ENCODE measurements at regions not wholly inside any gene's neighbourhood (a gene's known extent, or its start where the extent isn't known, plus 50 kb on each side); places are given as distances from the start of the nearest gene placed in this dataset.

DNA sequence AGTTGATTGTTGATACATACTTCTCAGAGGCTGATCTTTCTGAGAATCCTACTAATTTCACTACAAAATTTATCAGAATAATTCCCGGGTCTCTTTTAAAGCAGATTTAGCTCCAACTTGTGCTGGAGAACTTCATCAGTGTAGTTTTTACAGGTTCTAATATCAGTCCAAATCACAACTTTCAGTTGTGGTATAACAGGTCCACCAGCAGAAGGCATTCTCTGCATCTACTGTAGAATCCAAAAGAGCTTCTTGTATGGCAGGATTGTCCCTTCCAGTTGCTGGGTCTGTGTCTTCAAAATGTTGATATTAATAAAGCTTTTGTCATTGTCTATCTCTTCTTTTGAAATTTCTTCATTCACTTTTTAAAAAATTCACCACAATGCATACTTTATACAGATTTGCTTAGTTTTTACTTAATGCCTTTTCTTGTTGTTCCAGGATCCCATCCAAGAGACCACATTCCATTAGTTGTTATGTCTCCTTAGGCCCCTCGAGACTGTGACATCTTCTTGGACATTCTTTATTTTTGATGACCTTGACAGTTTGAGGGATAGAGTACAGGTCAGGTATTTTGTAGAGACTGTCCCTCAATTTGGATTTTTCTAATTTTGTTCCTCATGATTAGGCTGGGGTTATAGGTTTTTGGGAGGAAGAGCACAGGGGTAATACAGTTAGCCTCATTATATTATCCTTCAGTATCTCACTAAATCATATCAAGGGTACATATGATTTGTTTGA is 490.5 kb upstream of the MEX3C start:
- H3K27ac ChIP-seq: no peak overlapping the region
- no peak overlapping the region for H3K4me3 ChIP-seq (ENCODE audit: low read depth, low read length)
- TF ChIP-seq, protein P1, sequence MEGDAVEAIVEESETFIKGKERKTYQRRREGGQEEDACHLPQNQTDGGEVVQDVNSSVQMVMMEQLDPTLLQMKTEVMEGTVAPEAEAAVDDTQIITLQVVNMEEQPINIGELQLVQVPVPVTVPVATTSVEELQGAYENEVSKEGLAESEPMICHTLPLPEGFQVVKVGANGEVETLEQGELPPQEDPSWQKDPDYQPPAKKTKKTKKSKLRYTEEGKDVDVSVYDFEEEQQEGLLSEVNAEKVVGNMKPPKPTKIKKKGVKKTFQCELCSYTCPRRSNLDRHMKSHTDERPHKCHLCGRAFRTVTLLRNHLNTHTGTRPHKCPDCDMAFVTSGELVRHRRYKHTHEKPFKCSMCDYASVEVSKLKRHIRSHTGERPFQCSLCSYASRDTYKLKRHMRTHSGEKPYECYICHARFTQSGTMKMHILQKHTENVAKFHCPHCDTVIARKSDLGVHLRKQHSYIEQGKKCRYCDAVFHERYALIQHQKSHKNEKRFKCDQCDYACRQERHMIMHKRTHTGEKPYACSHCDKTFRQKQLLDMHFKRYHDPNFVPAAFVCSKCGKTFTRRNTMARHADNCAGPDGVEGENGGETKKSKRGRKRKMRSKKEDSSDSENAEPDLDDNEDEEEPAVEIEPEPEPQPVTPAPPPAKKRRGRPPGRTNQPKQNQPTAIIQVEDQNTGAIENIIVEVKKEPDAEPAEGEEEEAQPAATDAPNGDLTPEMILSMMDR (IDR thresholded peaks at IDR 0.05; ENCODE audit: low read depth, low read length, missing control alignments): no peak
- in situ Hi-C loops (cut with HindIII; ENCODE audit: low pct_ligation_motif_present, low sequenced_read_pairs): no loop called here
- DNase-seq: no peak
- H3K36me3 ChIP-seq (replicated peaks): no peaks in the 10 kb centered on the region
- no peaks in the 10 kb centered on the region for H3K27me3 ChIP-seq (replicated peaks)

DNA sequence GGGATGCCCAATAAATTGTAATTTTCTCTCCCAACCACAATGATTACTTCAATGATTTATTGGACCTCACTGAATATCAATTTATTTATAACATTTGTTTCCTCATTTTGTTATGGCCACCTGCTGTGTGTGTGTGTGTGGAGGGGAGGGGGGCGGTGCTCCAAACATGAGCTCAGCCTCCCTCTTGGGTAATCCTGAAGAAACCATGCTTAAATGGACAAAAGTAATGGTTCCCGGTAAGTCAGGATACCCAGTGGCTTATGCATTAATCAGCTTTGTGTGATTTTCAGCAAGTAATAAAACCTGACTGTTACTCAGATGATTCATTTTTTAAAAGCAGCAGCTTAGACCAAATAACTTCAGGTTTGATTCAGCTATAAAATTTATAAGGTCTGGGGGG is 495.1 kb upstream of the MEX3C start:
- no peak for DNase-seq
- Histone ChIP-seq H3K27ac (no peak overlapping the region), H3K4me3 (ENCODE audit: low read depth, low read length) (no peak overlapping the region), H3K27me3 (replicated peaks) (no peaks in the 10 kb centered on the region), H3K36me3 (replicated peaks) (no peaks in the 10 kb centered on the region)
- in situ Hi-C loops (cut with HindIII; ENCODE audit: low pct_ligation_motif_present, low sequenced_read_pairs): no loop called here
- TF ChIP-seq, protein P1 (IDR thresholded peaks at IDR 0.05; ENCODE audit: low read depth, low read length, missing control alignments): no peak

DNA sequence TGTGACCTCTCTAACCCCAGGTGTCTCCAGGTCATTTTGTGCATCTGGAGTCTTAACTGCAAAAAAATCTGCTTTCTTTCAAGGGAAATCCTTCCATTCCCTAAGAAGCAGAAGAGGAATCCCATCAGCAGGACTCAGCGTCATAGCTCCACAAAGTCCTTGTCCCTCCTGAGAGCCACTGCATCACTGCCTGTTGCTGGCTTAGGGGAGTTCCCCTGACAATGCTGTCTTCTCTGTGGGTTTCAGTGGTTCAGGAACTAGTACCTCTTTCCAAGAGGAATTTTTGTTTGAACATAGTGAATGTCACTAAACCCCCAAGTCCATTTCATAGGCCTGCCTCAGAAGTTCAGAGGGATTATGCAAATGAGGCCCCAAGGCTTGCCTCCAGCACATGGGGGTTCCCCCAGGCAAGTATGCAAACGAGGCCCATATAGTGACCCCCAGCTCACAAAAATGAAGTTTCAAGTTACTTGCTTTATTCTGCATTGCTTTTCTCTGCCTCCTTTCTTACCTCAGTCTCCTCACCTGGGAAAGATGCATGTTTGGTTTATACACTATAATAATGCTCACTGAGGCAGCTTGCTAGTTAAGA is 513.9 kb upstream of the MEX3C start:
- in situ Hi-C loops (cut with HindIII; ENCODE audit: low pct_ligation_motif_present, low sequenced_read_pairs): no loop called here
- Histone ChIP-seq H3K4me3 (ENCODE audit: low read depth, low read length) (no peak overlapping the region), H3K27me3 (replicated peaks) (no peaks in the 10 kb centered on the region), H3K36me3 (replicated peaks) (no peaks in the 10 kb centered on the region), H3K27ac (no peak overlapping the region)
- no peak for DNase-seq
- TF ChIP-seq, protein P1 (IDR thresholded peaks at IDR 0.05; ENCODE audit: low read depth, low read length, missing control alignments): no peak

DNA sequence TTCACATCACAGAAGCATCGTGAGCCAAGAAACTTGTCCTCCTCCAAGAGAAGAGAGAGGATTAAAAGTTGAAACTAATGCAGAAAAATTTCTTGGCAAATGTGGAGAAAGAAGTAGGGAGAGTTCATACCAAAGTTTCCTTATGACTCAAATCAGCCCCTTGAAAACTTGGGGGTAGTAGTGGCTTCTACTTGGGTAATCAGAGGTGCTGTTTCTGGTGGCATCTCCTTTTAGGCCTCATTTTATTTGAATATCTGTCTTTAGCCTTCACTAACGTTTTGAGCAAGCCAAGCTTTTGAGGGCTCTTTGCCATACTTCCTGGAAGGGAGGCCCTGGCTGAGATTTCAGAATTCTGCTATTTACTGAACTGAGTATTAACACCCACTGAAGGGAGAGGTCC is 515.3 kb upstream of the MEX3C start:
- no peak for DNase-seq
- Histone ChIP-seq H3K27me3 (replicated peaks) (no peaks in the 10 kb centered on the region), H3K4me3 (ENCODE audit: low read depth, low read length) (no peak overlapping the region), H3K36me3 (replicated peaks) (no peaks in the 10 kb centered on the region), H3K27ac (no peak overlapping the region)
- in situ Hi-C loops (cut with HindIII; ENCODE audit: low pct_ligation_motif_present, low sequenced_read_pairs): no loop called here
- TF ChIP-seq, protein P1 (IDR thresholded peaks at IDR 0.05; ENCODE audit: low read depth, low read length, missing control alignments): no peak

DNA sequence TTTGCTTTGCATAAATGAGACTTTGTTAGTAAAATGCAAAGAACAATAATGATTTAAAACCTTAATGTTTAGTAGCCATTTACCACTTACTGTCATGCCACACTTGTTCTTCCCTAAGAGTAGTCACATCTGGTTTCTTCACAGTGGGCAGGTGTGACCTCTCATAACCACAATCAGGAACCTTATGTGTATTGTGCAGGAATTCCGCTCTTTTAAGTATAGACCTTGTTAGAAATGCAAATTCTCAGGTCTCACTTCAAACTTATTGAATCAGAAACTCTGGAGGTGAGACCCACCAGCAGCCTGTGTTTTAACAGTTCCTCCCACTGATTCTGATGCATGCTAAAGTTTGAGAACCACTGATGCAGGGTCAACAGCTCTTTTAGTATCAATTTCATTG is 518.8 kb upstream of the MEX3C start:
- Histone ChIP-seq H3K27me3 (replicated peaks) (no peaks in the 10 kb centered on the region), H3K27ac (no peak overlapping the region), H3K4me3 (ENCODE audit: low read depth, low read length) (no peak overlapping the region), H3K36me3 (replicated peaks) (no peaks in the 10 kb centered on the region)
- no peak for DNase-seq
- TF ChIP-seq, protein P1 (IDR thresholded peaks at IDR 0.05; ENCODE audit: low read depth, low read length, missing control alignments): no peak
- in situ Hi-C loops (cut with HindIII; ENCODE audit: low pct_ligation_motif_present, low sequenced_read_pairs): no loop called here

All from brain microvascular endothelial cell (primary cell).